ENCODE measurements at regions not wholly inside any gene's neighbourhood (a gene's known extent, or its start where the extent isn't known, plus 50 kb on each side); places are given as distances from the start of the nearest gene placed in this dataset.

DNA sequence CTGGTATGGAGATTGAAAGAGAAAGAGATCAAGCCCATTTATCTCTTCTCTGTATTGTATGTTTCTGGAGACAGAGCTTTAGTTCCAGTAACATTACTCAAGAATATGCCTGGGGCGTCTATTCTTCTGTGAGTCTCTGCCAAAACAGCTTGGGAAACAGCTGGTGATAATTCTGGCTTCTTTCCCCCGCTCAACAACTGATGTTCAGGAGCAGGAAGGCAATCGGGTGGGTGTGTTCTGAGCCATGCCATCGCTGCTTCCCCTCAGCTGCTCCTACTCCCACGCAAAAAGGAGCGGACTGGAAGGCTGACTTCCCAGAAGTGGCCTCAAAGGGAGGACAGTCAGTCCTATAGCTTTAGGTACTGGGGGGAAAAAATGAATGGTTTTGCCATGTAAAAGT, 695.1 kb downstream of the PLCL1 start:
- Histone ChIP-seq H3K79me2 (ENCODE audit: insufficient read depth, low read length) (no peaks in the 10 kb centered on the region), H3K4me2 (ENCODE audit: low read length) (no peak overlapping the region), H2AFZ (ENCODE audit: low read depth, low read length) (no peak overlapping the region), H4K20me1 (ENCODE audit: insufficient read depth, low read length) (no peaks in the 10 kb centered on the region), H3K4me3 (ENCODE audit: insufficient read depth, low read depth, low read length) (no peak overlapping the region), H3K9me3 (ENCODE audit: insufficient read depth, low read depth, low read length) (no peaks in the 10 kb centered on the region), H3K36me3 (ENCODE audit: insufficient read depth, low read length) (no peaks in the 10 kb centered on the region), H3K4me1 (ENCODE audit: insufficient read depth, low read length) (no peaks in the 10 kb centered on the region), H3K27ac (ENCODE audit: low read depth, low read length) (no peak overlapping the region), H3K27me3 (ENCODE audit: insufficient read depth, low read length) (no peaks in the 10 kb centered on the region), H3K9ac (ENCODE audit: low read length) (no peak overlapping the region)
- no peak overlapping the region for H3K27ac Mint-ChIP-seq (ENCODE audit: unreplicated experiment)
- H3K9me3 Mint-ChIP-seq (ENCODE audit: unreplicated experiment), result no peaks in the 10 kb centered on the region
- FAIRE-seq (no peak), DNase-seq (ENCODE audit: low read depth) (peak; percentile 25)
- no peaks in the 10 kb centered on the region for H3K36me3 Mint-ChIP-seq (ENCODE audit: low read depth, unreplicated experiment)
- TF ChIP-seq, protein P1, sequence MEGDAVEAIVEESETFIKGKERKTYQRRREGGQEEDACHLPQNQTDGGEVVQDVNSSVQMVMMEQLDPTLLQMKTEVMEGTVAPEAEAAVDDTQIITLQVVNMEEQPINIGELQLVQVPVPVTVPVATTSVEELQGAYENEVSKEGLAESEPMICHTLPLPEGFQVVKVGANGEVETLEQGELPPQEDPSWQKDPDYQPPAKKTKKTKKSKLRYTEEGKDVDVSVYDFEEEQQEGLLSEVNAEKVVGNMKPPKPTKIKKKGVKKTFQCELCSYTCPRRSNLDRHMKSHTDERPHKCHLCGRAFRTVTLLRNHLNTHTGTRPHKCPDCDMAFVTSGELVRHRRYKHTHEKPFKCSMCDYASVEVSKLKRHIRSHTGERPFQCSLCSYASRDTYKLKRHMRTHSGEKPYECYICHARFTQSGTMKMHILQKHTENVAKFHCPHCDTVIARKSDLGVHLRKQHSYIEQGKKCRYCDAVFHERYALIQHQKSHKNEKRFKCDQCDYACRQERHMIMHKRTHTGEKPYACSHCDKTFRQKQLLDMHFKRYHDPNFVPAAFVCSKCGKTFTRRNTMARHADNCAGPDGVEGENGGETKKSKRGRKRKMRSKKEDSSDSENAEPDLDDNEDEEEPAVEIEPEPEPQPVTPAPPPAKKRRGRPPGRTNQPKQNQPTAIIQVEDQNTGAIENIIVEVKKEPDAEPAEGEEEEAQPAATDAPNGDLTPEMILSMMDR (IDR thresholded peaks at IDR 0.05; ENCODE audit: insufficient read depth, low read depth, low read length), result no peak
- H3K27me3 Mint-ChIP-seq (ENCODE audit: low read depth, unreplicated experiment), result no peaks in the 10 kb centered on the region
- no peak overlapping the region for H3K4me3 Mint-ChIP-seq (ENCODE audit: unreplicated experiment)
- H3K4me1 Mint-ChIP-seq (ENCODE audit: low read depth, unreplicated experiment), result peaks cover 6% of the 10 kb centered on the region

DNA sequence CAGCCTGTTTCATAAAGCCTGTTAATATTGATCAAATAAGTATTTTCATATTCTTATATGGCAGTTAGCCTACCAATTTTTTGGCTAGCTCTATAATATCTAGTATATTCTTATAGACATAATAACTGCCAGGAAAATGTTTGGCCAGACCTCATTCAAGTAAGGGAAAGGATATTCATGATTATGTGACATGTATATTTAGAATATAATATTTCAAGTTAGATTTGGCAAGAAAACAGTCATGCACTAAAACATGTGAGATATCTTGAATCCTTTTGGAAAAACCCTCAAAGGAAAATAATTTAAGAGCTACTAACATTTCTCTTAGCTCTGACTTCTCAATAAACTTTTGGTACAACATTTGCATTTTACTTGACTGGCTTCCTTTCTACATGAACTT, 694.1 kb downstream of the PLCL1 start:
- Histone ChIP-seq H3K27me3 (ENCODE audit: insufficient read depth, low read length) (no peaks in the 10 kb centered on the region), H3K9ac (ENCODE audit: low read length) (no peak overlapping the region), H3K4me2 (ENCODE audit: low read length) (no peak overlapping the region), H3K27ac (ENCODE audit: low read depth, low read length) (no peak overlapping the region), H3K9me3 (ENCODE audit: insufficient read depth, low read depth, low read length) (no peaks in the 10 kb centered on the region), H3K79me2 (ENCODE audit: insufficient read depth, low read length) (no peaks in the 10 kb centered on the region), H3K4me3 (ENCODE audit: insufficient read depth, low read depth, low read length) (no peak overlapping the region), H3K4me1 (ENCODE audit: insufficient read depth, low read length) (no peaks in the 10 kb centered on the region), H4K20me1 (ENCODE audit: insufficient read depth, low read length) (no peaks in the 10 kb centered on the region), H3K36me3 (ENCODE audit: insufficient read depth, low read length) (no peaks in the 10 kb centered on the region), H2AFZ (ENCODE audit: low read depth, low read length) (no peak overlapping the region)
- DNase-seq (ENCODE audit: low read depth) (no peak), FAIRE-seq (no peak)
- H3K4me1 Mint-ChIP-seq (ENCODE audit: low read depth, unreplicated experiment), result peaks cover 6% of the 10 kb centered on the region
- H3K4me3 Mint-ChIP-seq (ENCODE audit: unreplicated experiment), result no peak overlapping the region
- H3K36me3 Mint-ChIP-seq (ENCODE audit: low read depth, unreplicated experiment), result no peaks in the 10 kb centered on the region
- TF ChIP-seq, protein P1 (IDR thresholded peaks at IDR 0.05; ENCODE audit: insufficient read depth, low read depth, low read length), result no peak
- TF ChIP-seq EZH2 (IDR thresholded peaks at IDR 0.05; ENCODE audit: insufficient read depth, low read length), result no peak
- H3K27me3 Mint-ChIP-seq (ENCODE audit: low read depth, unreplicated experiment), result no peaks in the 10 kb centered on the region
- H3K9me3 Mint-ChIP-seq (ENCODE audit: unreplicated experiment), result no peaks in the 10 kb centered on the region
- no peak overlapping the region for H3K27ac Mint-ChIP-seq (ENCODE audit: unreplicated experiment)

DNA sequence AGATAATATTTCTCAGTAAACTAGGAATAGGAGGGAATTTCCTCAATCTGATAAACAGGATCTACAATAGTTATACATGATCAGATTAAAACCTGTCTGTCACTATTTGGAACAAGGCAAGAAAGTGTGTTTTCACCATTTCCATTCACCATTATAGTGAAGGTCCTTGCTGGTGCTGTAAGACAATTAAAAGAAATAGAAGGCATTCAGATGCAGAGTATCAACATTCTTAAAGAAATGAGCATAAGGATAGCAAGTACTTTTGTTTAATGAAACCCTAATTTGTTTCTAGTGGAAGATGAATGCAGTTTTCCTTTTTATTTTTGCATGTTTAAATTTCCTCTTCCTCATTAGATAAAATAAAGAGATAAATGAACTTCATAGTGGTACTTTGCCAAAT, 693.7 kb downstream of the PLCL1 start:
- H3K27ac ChIP-seq (ENCODE audit: low read depth, low read length), result no peak overlapping the region
- TF ChIP-seq, protein P1 (IDR thresholded peaks at IDR 0.05; ENCODE audit: insufficient read depth, low read depth, low read length), result no peak
- TF ChIP-seq EZH2 (IDR thresholded peaks at IDR 0.05; ENCODE audit: insufficient read depth, low read length), result no peak

More for the DNA sequence above, 693.7 kb downstream of the PLCL1 start:
- H3K4me3 ChIP-seq (ENCODE audit: insufficient read depth, low read depth, low read length), result no peak overlapping the region
- no peak overlapping the region for H3K27ac Mint-ChIP-seq (ENCODE audit: unreplicated experiment)
- H3K9me3 Mint-ChIP-seq (ENCODE audit: unreplicated experiment), result no peaks in the 10 kb centered on the region
- no peak overlapping the region for H3K4me3 Mint-ChIP-seq (ENCODE audit: unreplicated experiment)
- no peak overlapping the region for H3K4me2 ChIP-seq (ENCODE audit: low read length)
- H4K20me1 ChIP-seq (ENCODE audit: insufficient read depth, low read length), result no peaks in the 10 kb centered on the region
- no peak overlapping the region for H2AFZ ChIP-seq (ENCODE audit: low read depth, low read length)
- no peaks in the 10 kb centered on the region for H3K9me3 ChIP-seq (ENCODE audit: insufficient read depth, low read depth, low read length)
- H3K27me3 ChIP-seq (ENCODE audit: insufficient read depth, low read length), result no peaks in the 10 kb centered on the region
- no peaks in the 10 kb centered on the region for H3K36me3 Mint-ChIP-seq (ENCODE audit: low read depth, unreplicated experiment)
- H3K4me1 ChIP-seq (ENCODE audit: insufficient read depth, low read length), result no peaks in the 10 kb centered on the region
- H3K4me1 Mint-ChIP-seq (ENCODE audit: low read depth, unreplicated experiment), result peaks cover 6% of the 10 kb centered on the region
- H3K36me3 ChIP-seq (ENCODE audit: insufficient read depth, low read length), result no peaks in the 10 kb centered on the region
- no peaks in the 10 kb centered on the region for H3K27me3 Mint-ChIP-seq (ENCODE audit: low read depth, unreplicated experiment)
- no peak overlapping the region for H3K9ac ChIP-seq (ENCODE audit: low read length)
- FAIRE-seq, result no peak
- H3K79me2 ChIP-seq (ENCODE audit: insufficient read depth, low read length), result no peaks in the 10 kb centered on the region
- no peak for DNase-seq (ENCODE audit: low read depth)
